ENCODE measurements at regions not wholly inside any gene's neighbourhood (a gene's known extent, or its start where the extent isn't known, plus 50 kb on each side); places are given as distances from the start of the nearest gene placed in this dataset.

GRCh38 chr13:44195245-44195644 lies 178.4 kb upstream of the SERP2 start:
- ChIA-PET POLR2A (no interaction called here), CTCF (no interaction called here)
- DNase-seq (ENCODE audit: extremely low spot score), result no peak
- TF ChIP-seq ZNF384 (IDR thresholded peaks at IDR 0.05), result no peak
- no peak for TF ChIP-seq FOXM1 (IDR thresholded peaks at IDR 0.05; ENCODE audit: borderline replicate concordance)
- TF ChIP-seq FOXK2 (IDR thresholded peaks at IDR 0.05), result no peak
- no peak for TF ChIP-seq HDGF (IDR thresholded peaks at IDR 0.05; ENCODE audit: borderline replicate concordance)
- TF ChIP-seq NFRKB (IDR thresholded peaks at IDR 0.05), result no peak
- TF ChIP-seq ELF4 (IDR thresholded peaks at IDR 0.05), result no peak
- no peak for TF ChIP-seq CTBP1 (IDR thresholded peaks at IDR 0.05; ENCODE audit: borderline replicate concordance)
- no peak for TF ChIP-seq SUZ12 (IDR thresholded peaks at IDR 0.05)

GRCh38 chr13:44196196-44196751 lies 177.3 kb upstream of the SERP2 start:
- no peak for DNase-seq (ENCODE audit: extremely low spot score)
- ChIA-PET POLR2A (no interaction called here), CTCF (no interaction called here)
- TF ChIP-seq BHLHE40 (IDR thresholded peaks at IDR 0.05; ENCODE audit: borderline replicate concordance) (no peak), L3MBTL2 (conservative IDR thresholded peaks at IDR 0.05) (no peak), FOXK2 (IDR thresholded peaks at IDR 0.05) (no peak), SUZ12 (IDR thresholded peaks at IDR 0.05) (no peak)

GRCh38 chr13:44197791-44198770 lies 175.5 kb upstream of the SERP2 start:
- POLR2A ChIA-PET, result no interaction called here
- TF ChIP-seq SP1 (IDR thresholded peaks at IDR 0.05), result no peak
- no peak for TF ChIP-seq FOXK2 (IDR thresholded peaks at IDR 0.05)
- no peak for TF ChIP-seq NFRKB (IDR thresholded peaks at IDR 0.05)
- TF ChIP-seq LEF1 (IDR thresholded peaks at IDR 0.05; ENCODE audit: borderline replicate concordance), result no peak
- no peak for TF ChIP-seq SUZ12 (IDR thresholded peaks at IDR 0.05)
- TF ChIP-seq PKNOX1 (IDR thresholded peaks at IDR 0.05), result no peak
- TF ChIP-seq ARNT (IDR thresholded peaks at IDR 0.05), result no peak
- no peak for TF ChIP-seq FOXM1 (IDR thresholded peaks at IDR 0.05; ENCODE audit: borderline replicate concordance)
- TF ChIP-seq BHLHE40 (IDR thresholded peaks at IDR 0.05; ENCODE audit: borderline replicate concordance), result no peak
- TF ChIP-seq HDGF (IDR thresholded peaks at IDR 0.05; ENCODE audit: borderline replicate concordance), result no peak
- no peak for TF ChIP-seq CTBP1 (IDR thresholded peaks at IDR 0.05; ENCODE audit: borderline replicate concordance)
- CTCF ChIA-PET, result no interaction called here
- no peak for DNase-seq (ENCODE audit: extremely low spot score)

- no peak for DNase-seq (ENCODE audit: extremely low spot score)
- ChIA-PET POLR2A (no interaction called here), CTCF (no interaction called here)
- TF ChIP-seq ARNT (IDR thresholded peaks at IDR 0.05), result no peak
- TF ChIP-seq ZNF384 (IDR thresholded peaks at IDR 0.05), result no peak
- no peak for TF ChIP-seq BHLHE40 (IDR thresholded peaks at IDR 0.05; ENCODE audit: borderline replicate concordance)
- no peak for TF ChIP-seq TARDBP (IDR thresholded peaks at IDR 0.05)
- TF ChIP-seq HDGF (IDR thresholded peaks at IDR 0.05; ENCODE audit: borderline replicate concordance), result no peak
- TF ChIP-seq ELF4 (IDR thresholded peaks at IDR 0.05), result no peak
- no peak for TF ChIP-seq PKNOX1 (IDR thresholded peaks at IDR 0.05)
- no peak for TF ChIP-seq FOXM1 (IDR thresholded peaks at IDR 0.05; ENCODE audit: borderline replicate concordance)
Observed at GRCh38 chr13:44198826-44199225, 174.8 kb upstream of the SERP2 start.

GRCh38 chr13:44199627-44200207 lies 173.9 kb upstream of the SERP2 start:
- CTCF ChIA-PET, result no interaction called here
- TF ChIP-seq FOXK2 (IDR thresholded peaks at IDR 0.05) (no peak), ELF4 (IDR thresholded peaks at IDR 0.05) (no peak), CTBP1 (IDR thresholded peaks at IDR 0.05; ENCODE audit: borderline replicate concordance) (no peak), TARDBP (IDR thresholded peaks at IDR 0.05) (no peak), L3MBTL2 (conservative IDR thresholded peaks at IDR 0.05) (no peak), LEF1 (IDR thresholded peaks at IDR 0.05; ENCODE audit: borderline replicate concordance) (no peak), ZNF384 (IDR thresholded peaks at IDR 0.05) (no peak), SP1 (IDR thresholded peaks at IDR 0.05) (no peak), ARNT (IDR thresholded peaks at IDR 0.05) (no peak), FOXA1 (IDR thresholded peaks at IDR 0.05) (no peak), BHLHE40 (IDR thresholded peaks at IDR 0.05; ENCODE audit: borderline replicate concordance) (no peak), HDGF (IDR thresholded peaks at IDR 0.05; ENCODE audit: borderline replicate concordance) (no peak), PKNOX1 (IDR thresholded peaks at IDR 0.05) (no peak), SUZ12 (IDR thresholded peaks at IDR 0.05) (no peak), FOXM1 (IDR thresholded peaks at IDR 0.05; ENCODE audit: borderline replicate concordance) (no peak)
- POLR2A ChIA-PET, result no interaction called here
- DNase-seq (ENCODE audit: extremely low spot score), result no peak

- no peak for TF ChIP-seq FOXK2 (IDR thresholded peaks at IDR 0.05)
- no peak for TF ChIP-seq HDGF (IDR thresholded peaks at IDR 0.05; ENCODE audit: borderline replicate concordance)
- TF ChIP-seq L3MBTL2 (conservative IDR thresholded peaks at IDR 0.05), result no peak
- no peak for TF ChIP-seq ZNF384 (IDR thresholded peaks at IDR 0.05)
- TF ChIP-seq SP1 (IDR thresholded peaks at IDR 0.05), result no peak
- TF ChIP-seq BHLHE40 (IDR thresholded peaks at IDR 0.05; ENCODE audit: borderline replicate concordance), result no peak
- TF ChIP-seq FOXM1 (IDR thresholded peaks at IDR 0.05; ENCODE audit: borderline replicate concordance), result no peak
- no peak for TF ChIP-seq FOXA1 (IDR thresholded peaks at IDR 0.05)
- no peak for TF ChIP-seq SUZ12 (IDR thresholded peaks at IDR 0.05)
- TF ChIP-seq LEF1 (IDR thresholded peaks at IDR 0.05; ENCODE audit: borderline replicate concordance), result no peak
- TF ChIP-seq CTBP1 (IDR thresholded peaks at IDR 0.05; ENCODE audit: borderline replicate concordance), result no peak
- no peak for TF ChIP-seq PKNOX1 (IDR thresholded peaks at IDR 0.05)
- no peak for TF ChIP-seq ARNT (IDR thresholded peaks at IDR 0.05)
- TF ChIP-seq TARDBP (IDR thresholded peaks at IDR 0.05), result no peak
- TF ChIP-seq NFRKB (IDR thresholded peaks at IDR 0.05), result no peak
- no peak for TF ChIP-seq ELF4 (IDR thresholded peaks at IDR 0.05)
- CTCF ChIA-PET, result no interaction called here
Observed at GRCh38 chr13:44206434-44206833, 167.2 kb upstream of the SERP2 start.

More at GRCh38 chr13:44206434-44206833, 167.2 kb upstream of the SERP2 start:
- no peak for DNase-seq (ENCODE audit: extremely low spot score)
- POLR2A ChIA-PET, result no interaction called here
